Lower lobe of right lung (tissue), 2 donors: ENCODE measurements at regions not wholly inside any gene's neighbourhood (a gene's known extent, or its start where the extent isn't known, plus 50 kb on each side); places are given as distances from the start of the nearest gene placed in this dataset.

Experiments used
- ATAC-seq, 2 donors: fragments of 200-7000 bp; cut with Tn5 transposase; one replicate each; pipeline ENCODE4 v1.9.1; 2020 to 2022; ENCODE audit warnings: mild to moderate bottlenecking in 2 of 2, moderate library complexity in 2 of 2
- DNase-seq: peaks from one replicate; pipeline ENCODE4 v3.0.0-alpha.2; 2020
- H3K27ac ChIP-seq: fragments of 200-600 bp; one replicate; pipeline ENCODE4 v1.8.0; 2022
- H3K27me3 ChIP-seq: fragments of 200-600 bp; one replicate; pipeline ENCODE4 v1.8.0; 2022; ENCODE audit warnings: low read depth
- H3K36me3 ChIP-seq: fragments of 200-600 bp; one replicate; pipeline ENCODE4 v1.8.0; 2022; ENCODE audit warnings: mild to moderate bottlenecking
- H3K4me1 ChIP-seq: fragments of 200-600 bp; one replicate; pipeline ENCODE4 v1.8.0; 2022
- H3K4me3 ChIP-seq: fragments of 200-600 bp; one replicate; pipeline ENCODE4 v1.8.0; 2022; ENCODE audit warnings: mild to moderate bottlenecking
- H3K9me3 ChIP-seq: fragments of 200-600 bp; one replicate; pipeline ENCODE4 v1.8.0; 2022
- intact Hi-C: fragments of 100-400 bp; cut with DNase I; formaldehyde crosslinking; loops from one replicate; pipeline ENCODE4 v1.11.0; 2022
- TF ChIP-seq, protein P1 (sequence below): fragments of 200-600 bp; IDR thresholded peaks from one replicate; pipeline ENCODE4 v1.8.0; 2022; ENCODE audit warnings: antibody characterized with exemption, mild to moderate bottlenecking
- donor health status: DM: no; HTN: yes; CAD: no; lungs with severe emphysema.

DNA sequence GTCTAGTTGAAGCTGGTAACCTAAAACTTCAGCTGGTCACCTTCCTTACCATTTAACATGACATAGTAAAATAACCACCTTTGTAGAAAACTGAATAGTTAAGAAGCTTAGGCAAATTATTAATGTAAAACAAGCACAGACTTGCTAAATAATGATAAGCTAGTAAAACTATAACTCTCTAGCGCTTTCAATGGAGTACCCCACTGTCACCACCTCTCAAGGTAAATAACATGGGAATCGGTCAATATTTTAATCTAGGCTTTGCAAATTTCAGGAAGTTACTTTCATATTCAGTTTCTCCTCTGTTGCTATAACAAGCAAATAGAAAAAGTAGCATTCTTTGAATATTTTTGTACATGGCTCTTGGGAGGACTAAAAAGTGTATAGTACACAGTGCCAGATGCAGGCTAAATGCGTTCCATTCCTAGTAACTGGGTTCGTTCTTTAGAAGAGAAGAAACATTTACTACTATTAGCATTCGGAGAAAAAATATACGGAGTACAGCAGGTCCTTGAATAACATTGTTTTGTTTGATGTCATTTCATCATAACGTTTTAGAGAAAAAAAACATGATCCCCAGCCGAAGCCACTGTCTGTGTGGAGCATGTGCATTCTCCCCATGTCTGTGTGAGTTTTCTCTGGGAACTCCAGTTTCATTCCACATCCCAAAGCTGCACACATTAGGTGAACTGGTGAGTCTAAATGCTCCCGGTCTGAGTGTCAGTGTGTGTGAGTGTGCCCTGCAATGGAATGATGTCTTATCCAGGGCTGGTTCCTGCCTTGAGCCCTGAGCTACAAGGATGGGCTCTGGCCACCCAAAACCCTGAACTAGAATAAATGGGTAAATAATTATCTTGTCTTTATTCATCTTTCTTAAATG, 52.5 kb downstream of the EPRS1 start:
- Histone ChIP-seq H3K27ac (no peak overlapping the region), H3K27me3 (no peaks in the 10 kb centered on the region), H3K9me3 (no peaks in the 10 kb centered on the region), H3K36me3 (peaks cover 43% of the 10 kb centered on the region), H3K4me1 (peaks cover 3% of the 10 kb centered on the region), H3K4me3 (no peak overlapping the region)
- TF ChIP-seq, protein P1, sequence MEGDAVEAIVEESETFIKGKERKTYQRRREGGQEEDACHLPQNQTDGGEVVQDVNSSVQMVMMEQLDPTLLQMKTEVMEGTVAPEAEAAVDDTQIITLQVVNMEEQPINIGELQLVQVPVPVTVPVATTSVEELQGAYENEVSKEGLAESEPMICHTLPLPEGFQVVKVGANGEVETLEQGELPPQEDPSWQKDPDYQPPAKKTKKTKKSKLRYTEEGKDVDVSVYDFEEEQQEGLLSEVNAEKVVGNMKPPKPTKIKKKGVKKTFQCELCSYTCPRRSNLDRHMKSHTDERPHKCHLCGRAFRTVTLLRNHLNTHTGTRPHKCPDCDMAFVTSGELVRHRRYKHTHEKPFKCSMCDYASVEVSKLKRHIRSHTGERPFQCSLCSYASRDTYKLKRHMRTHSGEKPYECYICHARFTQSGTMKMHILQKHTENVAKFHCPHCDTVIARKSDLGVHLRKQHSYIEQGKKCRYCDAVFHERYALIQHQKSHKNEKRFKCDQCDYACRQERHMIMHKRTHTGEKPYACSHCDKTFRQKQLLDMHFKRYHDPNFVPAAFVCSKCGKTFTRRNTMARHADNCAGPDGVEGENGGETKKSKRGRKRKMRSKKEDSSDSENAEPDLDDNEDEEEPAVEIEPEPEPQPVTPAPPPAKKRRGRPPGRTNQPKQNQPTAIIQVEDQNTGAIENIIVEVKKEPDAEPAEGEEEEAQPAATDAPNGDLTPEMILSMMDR: no peak
- no peak for ATAC-seq
- intact Hi-C loops: no loop called here
- DNase-seq: no peak

DNA sequence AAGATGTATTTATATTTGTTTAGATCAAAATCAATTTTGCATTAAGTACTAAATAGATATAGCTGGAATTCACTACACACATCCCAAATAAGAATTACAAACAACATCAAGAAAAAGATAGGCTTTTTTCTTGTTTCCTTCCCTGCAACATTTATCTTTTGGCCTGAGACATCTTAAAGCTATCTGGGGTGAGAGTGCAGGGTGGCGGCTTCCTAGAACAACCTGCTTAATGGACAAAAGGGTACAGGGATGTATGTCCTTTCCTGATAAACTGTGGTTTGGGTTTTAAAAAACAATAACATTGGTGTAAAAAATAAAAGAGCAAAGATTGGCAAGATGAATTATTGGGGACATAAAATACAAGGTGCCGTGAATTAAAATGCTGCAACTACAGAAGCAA, 54.4 kb downstream of the EPRS1 start:
- no peak for ATAC-seq
- DNase-seq: no peak
- peaks cover 3% of the 10 kb centered on the region for H3K4me1 ChIP-seq
- no peak overlapping the region for H3K27ac ChIP-seq
- H3K36me3 ChIP-seq: peaks cover 44% of the 10 kb centered on the region
- H3K27me3 ChIP-seq: no peaks in the 10 kb centered on the region
- intact Hi-C loops: no loop called here
- H3K9me3 ChIP-seq: no peaks in the 10 kb centered on the region
- no peak overlapping the region for H3K4me3 ChIP-seq
- TF ChIP-seq, protein P1: no peak

DNA sequence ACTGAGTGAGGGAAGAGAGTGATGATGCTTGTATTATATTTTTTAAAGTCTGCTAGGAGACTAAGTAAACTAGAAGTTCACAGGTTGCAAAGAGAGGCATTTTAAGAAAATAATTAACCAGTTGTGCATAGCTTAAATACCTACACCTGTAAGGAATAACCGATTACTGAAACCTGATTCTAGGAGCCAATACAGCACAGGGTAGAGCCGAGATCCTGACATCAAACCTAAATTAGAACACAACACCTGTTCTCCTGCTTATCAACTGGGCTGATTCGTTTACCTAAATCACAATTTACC, 54.8 kb downstream of the EPRS1 start:
- Histone ChIP-seq H3K4me1 (peaks cover 3% of the 10 kb centered on the region), H3K36me3 (peaks cover 44% of the 10 kb centered on the region), H3K4me3 (no peak overlapping the region), H3K9me3 (no peaks in the 10 kb centered on the region), H3K27me3 (no peaks in the 10 kb centered on the region), H3K27ac (no peak overlapping the region)
- ATAC-seq: no peak
- intact Hi-C loops: no loop called here
- DNase-seq: no peak
- TF ChIP-seq, protein P1: no peak

DNA sequence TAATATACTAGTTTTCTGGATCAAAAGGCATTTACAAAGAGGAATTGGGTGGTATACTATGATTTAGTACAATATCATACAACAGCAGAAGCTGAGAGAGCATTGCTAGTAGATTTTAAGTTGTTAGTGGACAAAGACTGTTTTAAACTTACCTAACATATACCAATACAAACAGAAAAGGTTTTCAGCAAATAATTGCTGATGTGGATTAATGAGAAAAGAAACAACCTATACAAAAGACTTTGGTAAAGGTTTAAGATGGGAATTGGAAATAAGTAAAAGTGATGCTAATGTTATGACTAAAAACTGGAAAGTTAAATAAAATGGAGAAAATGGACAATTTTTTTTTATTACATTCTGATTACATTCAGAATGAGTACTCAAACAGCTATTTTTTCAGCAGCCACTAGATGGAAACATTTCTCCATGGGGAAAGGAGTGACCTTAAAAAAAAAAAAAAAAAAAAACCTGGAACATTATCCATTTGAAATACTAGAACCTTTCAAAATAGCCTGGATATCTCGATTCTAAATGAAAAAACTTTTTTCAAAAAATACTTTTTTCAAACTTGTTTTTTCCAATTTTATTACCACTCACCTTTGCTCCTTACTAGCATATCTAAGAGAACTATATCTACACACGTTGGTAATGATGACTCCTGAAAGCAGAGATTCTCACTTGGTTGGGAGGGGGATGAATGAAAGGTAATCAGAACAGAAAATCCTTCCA, 55.4 kb downstream of the EPRS1 start:
- intact Hi-C loops: no loop called here
- Histone ChIP-seq H3K36me3 (peaks cover 44% of the 10 kb centered on the region), H3K27ac (no peak overlapping the region), H3K9me3 (no peaks in the 10 kb centered on the region), H3K27me3 (no peaks in the 10 kb centered on the region), H3K4me1 (peaks cover 3% of the 10 kb centered on the region), H3K4me3 (no peak overlapping the region)
- ATAC-seq: no peak
- no peak for DNase-seq
- TF ChIP-seq, protein P1: peak; percentile 54

DNA sequence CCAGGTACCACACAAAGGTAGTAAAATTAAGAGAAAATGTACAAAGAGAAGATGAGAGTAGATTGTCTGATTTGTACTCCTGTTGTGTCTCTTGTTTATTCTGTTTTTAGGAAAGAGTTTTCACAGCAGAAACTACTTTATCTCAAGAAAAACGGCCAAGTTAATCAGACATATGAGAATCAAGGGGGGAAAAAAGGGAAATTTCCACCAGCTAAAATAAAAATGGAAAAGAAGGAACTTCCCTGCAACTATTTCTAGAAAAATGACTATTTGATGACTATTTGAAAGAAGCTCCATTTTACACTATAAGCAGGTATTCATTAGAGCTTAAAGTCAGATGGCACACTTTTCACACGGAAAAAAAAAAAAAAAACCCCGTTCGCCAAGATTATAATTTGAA, 56.5 kb downstream of the EPRS1 start:
- no peak for ATAC-seq

More for the DNA sequence above, 56.5 kb downstream of the EPRS1 start:
- DNase-seq: no peak
- Histone ChIP-seq H3K4me3 (no peak overlapping the region), H3K9me3 (no peaks in the 10 kb centered on the region), H3K36me3 (peaks cover 42% of the 10 kb centered on the region), H3K27me3 (no peaks in the 10 kb centered on the region), H3K4me1 (peaks cover 3% of the 10 kb centered on the region), H3K27ac (no peak overlapping the region)
- TF ChIP-seq, protein P1: no peak
- intact Hi-C loops: no loop called here
